ENCODE measurements at regions not wholly inside any gene's neighbourhood (a gene's known extent, or its start where the extent isn't known, plus 50 kb on each side); places are given as distances from the start of the nearest gene placed in this dataset.

- TF ChIP-seq CTCF (IDR thresholded peaks at IDR 0.05) (no peak), POLR2A (IDR thresholded peaks at IDR 0.05) (no peak)
Observed at GRCh38 chr10:125362950-125363349, 202.6 kb upstream of the CTBP2 start.

All from right lobe of liver (tissue), 4 donors.